ENCODE measurements at regions not wholly inside any gene's neighbourhood (a gene's known extent, or its start where the extent isn't known, plus 50 kb on each side); places are given as distances from the start of the nearest gene placed in this dataset.

GRCh38 chr1:58317086-58317485, 229.4 kb downstream of the OMA1 start:
- no peak for ATAC-seq (ENCODE audit: insufficient number of reproducible peaks, low FRiP score, low read depth)

DNA sequence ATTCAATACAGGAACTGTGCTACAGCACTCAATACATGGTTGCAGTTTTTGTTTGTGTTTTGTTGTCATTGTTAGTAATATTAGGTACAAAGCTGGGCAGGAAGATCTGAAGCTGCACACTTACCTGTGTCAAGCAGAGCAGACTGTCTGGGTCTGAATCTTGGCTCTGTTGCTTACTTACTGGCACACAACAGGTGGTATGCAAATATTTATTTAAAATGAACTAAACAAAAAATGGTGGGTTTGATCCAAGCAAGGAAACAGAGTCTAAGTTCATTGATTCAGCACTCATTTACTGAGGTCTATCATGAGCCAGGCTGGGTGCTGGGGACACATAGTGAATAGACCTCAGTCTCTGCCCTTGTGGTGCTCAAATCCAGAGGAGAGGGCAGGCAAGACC, 230.4 kb downstream of the OMA1 start:
- TF ChIP-seq, protein P1, sequence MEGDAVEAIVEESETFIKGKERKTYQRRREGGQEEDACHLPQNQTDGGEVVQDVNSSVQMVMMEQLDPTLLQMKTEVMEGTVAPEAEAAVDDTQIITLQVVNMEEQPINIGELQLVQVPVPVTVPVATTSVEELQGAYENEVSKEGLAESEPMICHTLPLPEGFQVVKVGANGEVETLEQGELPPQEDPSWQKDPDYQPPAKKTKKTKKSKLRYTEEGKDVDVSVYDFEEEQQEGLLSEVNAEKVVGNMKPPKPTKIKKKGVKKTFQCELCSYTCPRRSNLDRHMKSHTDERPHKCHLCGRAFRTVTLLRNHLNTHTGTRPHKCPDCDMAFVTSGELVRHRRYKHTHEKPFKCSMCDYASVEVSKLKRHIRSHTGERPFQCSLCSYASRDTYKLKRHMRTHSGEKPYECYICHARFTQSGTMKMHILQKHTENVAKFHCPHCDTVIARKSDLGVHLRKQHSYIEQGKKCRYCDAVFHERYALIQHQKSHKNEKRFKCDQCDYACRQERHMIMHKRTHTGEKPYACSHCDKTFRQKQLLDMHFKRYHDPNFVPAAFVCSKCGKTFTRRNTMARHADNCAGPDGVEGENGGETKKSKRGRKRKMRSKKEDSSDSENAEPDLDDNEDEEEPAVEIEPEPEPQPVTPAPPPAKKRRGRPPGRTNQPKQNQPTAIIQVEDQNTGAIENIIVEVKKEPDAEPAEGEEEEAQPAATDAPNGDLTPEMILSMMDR (IDR thresholded peaks at IDR 0.05) = no peak
- Histone ChIP-seq H3K27ac (no peak overlapping the region), H3K4me1 (ENCODE audit: control insufficient read depth in 1 of 2, low read depth in 2 of 2) (no peaks in the 10 kb centered on the region), H3K4me3 (no peak overlapping the region), H3K36me3 (no peaks in the 10 kb centered on the region), H3K27me3 (replicated peaks; ENCODE audit: insufficient read depth) (no peaks in the 10 kb centered on the region), H3K9me3 (no peaks in the 10 kb centered on the region)
- DNase-seq (ENCODE audit: low spot score) (no peak), ATAC-seq (ENCODE audit: insufficient number of reproducible peaks, low FRiP score, low read depth) (no peak)

More at GRCh38 chr1:58317086-58317485, 229.4 kb downstream of the OMA1 start:
- no peak for DNase-seq (ENCODE audit: low spot score)
- Histone ChIP-seq H3K9me3 (peaks cover 3% of the 10 kb centered on the region), H3K27me3 (replicated peaks; ENCODE audit: insufficient read depth) (no peaks in the 10 kb centered on the region), H3K4me3 (no peak overlapping the region), H3K4me1 (ENCODE audit: control insufficient read depth in 1 of 2, low read depth in 2 of 2) (no peaks in the 10 kb centered on the region), H3K27ac (no peak overlapping the region), H3K36me3 (no peaks in the 10 kb centered on the region)
- TF ChIP-seq, protein P1 (IDR thresholded peaks at IDR 0.05) = no peak

- no peak for ATAC-seq (ENCODE audit: insufficient number of reproducible peaks, low FRiP score, low read depth)
- no peak for DNase-seq (ENCODE audit: low spot score)
- no peak overlapping the region for H3K4me3 ChIP-seq
- H3K27ac ChIP-seq = no peak overlapping the region
- H3K36me3 ChIP-seq = no peaks in the 10 kb centered on the region
- no peaks in the 10 kb centered on the region for H3K4me1 ChIP-seq (ENCODE audit: control insufficient read depth in 1 of 2, low read depth in 2 of 2)
- TF ChIP-seq, protein P1 (IDR thresholded peaks at IDR 0.05) = no peak
- no peaks in the 10 kb centered on the region for H3K27me3 ChIP-seq (replicated peaks; ENCODE audit: insufficient read depth)
- no peaks in the 10 kb centered on the region for H3K9me3 ChIP-seq
Measured at GRCh38 chr1:58312971-58313563, 233.5 kb downstream of the OMA1 start.

DNA sequence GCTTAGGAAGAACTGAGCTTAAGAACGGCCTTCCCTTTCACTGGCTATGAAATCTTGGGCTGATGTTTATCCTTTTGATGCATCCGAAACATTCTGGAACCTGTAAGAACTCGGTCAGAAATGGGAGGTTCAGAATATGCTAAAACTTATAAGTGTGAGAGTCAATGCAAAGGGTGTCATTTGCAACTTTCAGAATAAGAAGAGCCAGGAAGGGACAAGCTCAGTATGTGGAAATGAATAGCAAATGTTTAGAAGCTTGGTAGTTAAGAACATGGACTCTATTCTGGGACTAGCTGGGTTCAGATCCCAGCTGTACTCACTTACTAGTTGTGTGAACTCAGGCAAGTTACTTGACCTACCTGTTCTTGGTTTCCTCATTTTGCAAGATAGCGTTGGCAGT, 234.1 kb downstream of the OMA1 start:
- TF ChIP-seq, protein P1 (IDR thresholded peaks at IDR 0.05) = no peak
- Histone ChIP-seq H3K27me3 (replicated peaks; ENCODE audit: insufficient read depth) (no peaks in the 10 kb centered on the region), H3K4me1 (ENCODE audit: control insufficient read depth in 1 of 2, low read depth in 2 of 2) (no peaks in the 10 kb centered on the region), H3K36me3 (no peaks in the 10 kb centered on the region), H3K27ac (no peak overlapping the region), H3K9me3 (no peaks in the 10 kb centered on the region), H3K4me3 (no peak overlapping the region)
- ATAC-seq (ENCODE audit: insufficient number of reproducible peaks, low FRiP score, low read depth) (no peak), DNase-seq (ENCODE audit: low spot score) (no peak)

DNA sequence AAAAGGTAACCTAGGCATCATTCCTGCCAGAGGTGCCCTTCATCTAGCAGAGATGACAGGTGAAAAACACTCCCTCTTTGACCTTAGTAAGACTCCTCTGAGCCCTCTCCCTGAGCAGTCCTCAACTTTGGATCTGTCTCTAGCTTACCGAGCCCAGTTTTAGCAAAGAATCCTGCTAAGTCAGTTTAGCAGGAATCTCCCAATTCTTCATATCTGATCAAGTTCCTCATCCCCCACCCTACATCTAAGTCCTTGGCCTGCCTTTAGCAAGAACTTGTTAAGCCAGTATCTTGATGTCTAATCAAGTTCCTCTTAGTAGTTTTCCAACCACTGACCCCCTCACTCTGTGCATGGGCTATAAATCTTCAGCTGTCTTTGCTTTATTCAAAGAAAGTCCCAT, 235.6 kb downstream of the OMA1 start:
- Histone ChIP-seq H3K27me3 (replicated peaks; ENCODE audit: insufficient read depth) (no peaks in the 10 kb centered on the region), H3K36me3 (no peaks in the 10 kb centered on the region), H3K27ac (no peak overlapping the region), H3K9me3 (no peaks in the 10 kb centered on the region), H3K4me3 (no peak overlapping the region), H3K4me1 (ENCODE audit: control insufficient read depth in 1 of 2, low read depth in 2 of 2) (no peaks in the 10 kb centered on the region)
- no peak for DNase-seq (ENCODE audit: low spot score)
- TF ChIP-seq, protein P1 (IDR thresholded peaks at IDR 0.05) = no peak
- no peak for ATAC-seq (ENCODE audit: insufficient number of reproducible peaks, low FRiP score, low read depth)

Measured in thoracic aorta (tissue), 2 donors.